HG03196 (cell line): ENCODE measurements at regions not wholly inside any gene's neighbourhood (a gene's known extent, or its start where the extent isn't known, plus 50 kb on each side); places are given as distances from the start of the nearest gene placed in this dataset.
"Not testable (repeated sequence)": the region's sequence is repeated elsewhere in the genome, so short reads cannot be mapped to it uniquely, and the experiment has no call there.

Source experiments
- ATAC-seq: cut with Tn5 transposase; IDR thresholded peaks from one replicate; pipeline ENCODE4 v1.9.1; 2021; ENCODE audit not compliant: unreplicated experiment

DNA sequence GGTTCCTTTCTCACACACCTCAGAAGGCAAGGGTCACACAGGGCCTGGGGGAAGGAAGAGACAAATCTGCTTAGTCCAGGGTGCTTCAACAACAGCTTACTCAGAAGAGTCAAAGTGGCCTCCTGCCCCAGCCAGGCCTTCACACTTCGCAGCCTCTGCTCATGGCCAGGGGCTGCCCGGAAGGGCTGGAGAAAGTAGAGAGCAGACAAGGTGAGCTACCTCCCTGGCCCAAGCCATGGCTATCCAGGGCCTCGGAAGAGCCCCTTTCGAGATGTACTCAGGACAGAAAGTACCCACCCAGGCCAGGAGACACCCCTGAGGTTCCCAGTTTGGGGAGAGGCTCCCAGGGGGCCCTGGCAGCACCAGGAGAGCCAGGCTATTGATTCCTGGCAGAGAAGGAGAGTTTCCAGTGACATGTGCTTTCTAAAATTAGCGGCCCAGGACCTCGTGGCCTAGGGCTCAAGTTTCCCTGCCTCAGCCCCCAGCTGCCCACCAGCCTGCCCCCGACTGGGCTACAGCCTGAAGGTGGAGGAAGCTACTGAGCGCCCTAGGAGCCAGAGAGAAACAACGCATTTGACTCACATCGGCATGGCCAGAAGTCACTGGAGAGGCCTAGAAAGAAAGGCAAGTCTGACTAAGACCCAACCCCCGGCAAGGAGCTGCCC, 533.2 kb downstream of the TP53TG3F start:
- ATAC-seq = not testable (repeated sequence)

DNA sequence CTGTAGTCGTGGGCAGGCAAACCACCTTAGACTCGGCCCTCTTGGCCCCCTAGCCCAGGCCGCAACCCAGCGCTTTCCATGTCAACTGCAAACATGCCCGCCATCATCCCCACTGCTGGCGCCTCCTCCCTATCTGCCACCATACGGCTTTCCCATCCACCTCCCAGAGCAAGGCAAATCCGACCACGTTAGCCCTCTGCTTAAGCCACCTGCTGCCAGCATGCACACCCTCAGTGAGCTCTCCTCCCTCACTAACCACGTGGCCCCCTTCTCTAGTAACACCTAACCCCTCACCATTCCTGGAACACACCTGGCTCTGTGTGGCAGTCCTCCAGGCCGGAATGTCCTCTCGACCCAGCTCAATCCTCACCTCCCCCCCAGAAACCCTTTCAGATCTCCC, 534.8 kb downstream of the TP53TG3F start:
- ATAC-seq = not testable (repeated sequence)

DNA sequence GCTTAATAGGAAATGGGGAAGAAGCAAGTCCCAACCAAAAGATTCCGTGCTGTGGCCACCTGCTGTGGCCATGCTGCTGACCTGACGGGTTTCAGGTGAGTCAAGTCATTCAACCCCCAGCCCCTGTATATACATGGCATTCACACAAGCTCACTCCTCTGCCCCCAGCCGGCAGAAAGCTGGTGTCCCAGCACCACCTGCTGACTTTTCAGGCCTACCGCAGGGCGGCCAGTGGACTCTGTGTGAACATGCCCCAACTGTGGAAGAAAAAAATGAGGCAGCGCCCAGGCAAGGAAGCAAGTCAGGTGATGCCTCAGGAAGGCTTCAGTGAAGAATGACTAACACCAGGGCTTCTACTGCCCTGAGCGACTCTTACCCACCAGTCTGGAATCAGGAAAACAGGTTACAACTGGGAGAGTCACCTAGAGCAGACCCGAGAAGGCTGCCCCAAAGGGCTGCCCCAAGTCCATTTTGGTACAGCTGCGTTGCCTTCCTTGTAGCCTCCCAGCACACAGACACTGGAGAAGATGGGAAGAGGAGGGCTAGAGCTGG, 536.5 kb downstream of the TP53TG3F start:
- not testable (repeated sequence) for ATAC-seq

DNA sequence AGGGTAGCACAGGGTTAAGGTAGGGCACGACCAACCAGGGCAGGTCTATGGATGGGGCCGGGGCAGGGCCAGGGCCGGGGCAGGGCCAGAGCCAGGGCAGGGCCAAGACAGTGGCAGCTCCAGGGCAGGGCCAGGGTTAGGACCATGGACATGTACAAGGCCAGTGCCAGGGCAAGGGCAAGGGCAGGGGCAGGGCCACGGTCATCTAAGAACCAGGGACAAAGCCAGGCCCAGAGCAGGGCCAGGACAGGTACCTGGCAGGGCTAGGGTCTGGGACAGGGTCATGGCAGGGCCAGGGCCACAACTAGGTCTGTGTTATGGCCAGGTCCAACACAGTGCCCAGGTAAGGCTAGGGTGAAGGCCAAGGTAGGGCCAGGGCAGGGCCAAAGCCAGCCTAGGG, 541.8 kb downstream of the TP53TG3F start:
- ATAC-seq = not testable (repeated sequence)

DNA sequence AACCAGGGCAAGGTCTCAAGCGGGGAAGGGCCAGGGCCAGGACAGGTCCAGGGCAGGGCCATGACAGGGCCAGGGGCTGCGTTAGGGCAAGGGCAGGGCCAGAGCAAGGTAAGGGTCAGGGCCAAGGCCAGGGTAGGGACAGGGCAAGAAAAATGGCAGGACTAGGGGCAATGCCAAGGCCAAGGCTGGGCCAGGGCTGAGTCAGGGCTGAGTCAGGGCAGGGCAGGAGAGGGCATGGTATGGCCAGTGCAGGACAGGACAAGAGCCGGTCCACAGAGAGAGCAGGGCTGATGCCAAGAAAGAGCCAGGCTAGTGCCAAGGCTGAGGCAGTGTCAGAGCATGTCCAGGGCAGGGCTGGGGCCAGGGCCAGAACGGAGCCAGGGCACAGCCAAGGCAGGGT, 542.5 kb downstream of the TP53TG3F start:
- ATAC-seq = not testable (repeated sequence)

DNA sequence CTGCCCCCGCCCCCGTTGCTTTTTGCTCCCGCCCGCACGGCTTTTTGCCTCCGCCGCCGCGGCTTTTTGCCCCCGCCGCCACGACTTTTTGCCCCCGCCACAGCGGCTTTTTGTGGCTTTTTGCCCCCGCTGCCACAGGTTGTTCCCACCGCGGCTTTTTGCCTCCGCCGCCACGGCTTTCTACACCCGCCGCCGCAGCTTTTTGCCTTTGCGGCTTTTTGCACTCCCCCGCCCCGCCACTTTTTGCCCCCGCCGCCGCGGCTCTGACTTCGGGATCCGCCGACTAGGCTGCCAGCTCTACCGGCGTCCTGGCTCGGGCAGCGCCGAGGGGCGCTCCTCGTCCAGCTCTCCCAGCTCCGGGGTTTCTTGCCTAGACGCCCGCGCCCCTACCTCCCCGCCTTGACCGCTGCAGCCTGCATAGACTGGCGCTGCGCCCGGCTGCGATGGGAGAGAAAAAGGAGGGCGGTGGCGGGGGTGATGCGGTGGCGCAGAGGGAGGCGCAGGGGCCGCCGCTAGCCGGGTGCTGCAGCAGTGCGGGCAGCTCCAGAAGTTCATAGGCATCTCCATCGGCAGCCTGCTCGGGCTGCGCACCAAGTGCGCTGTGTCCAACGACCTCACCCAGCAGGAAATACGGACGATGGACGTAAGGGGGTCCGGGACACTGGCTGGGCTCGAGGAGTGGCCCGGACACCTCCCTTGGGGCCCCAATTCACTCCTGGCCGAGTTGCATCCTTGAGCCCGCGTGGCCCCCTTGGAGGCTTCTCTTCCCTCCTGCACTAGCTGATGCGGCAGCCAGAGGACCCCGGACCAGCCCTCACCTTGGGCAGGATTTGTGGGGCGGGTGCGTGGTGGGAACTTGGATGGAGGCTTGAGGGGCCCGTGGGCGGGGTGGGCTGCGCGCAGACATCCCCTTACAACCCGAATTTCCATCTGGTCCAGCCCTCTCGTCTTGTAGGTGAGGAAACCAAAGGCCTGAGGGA, 555.7 kb downstream of the TP53TG3F start:
- not testable (repeated sequence) for ATAC-seq

DNA sequence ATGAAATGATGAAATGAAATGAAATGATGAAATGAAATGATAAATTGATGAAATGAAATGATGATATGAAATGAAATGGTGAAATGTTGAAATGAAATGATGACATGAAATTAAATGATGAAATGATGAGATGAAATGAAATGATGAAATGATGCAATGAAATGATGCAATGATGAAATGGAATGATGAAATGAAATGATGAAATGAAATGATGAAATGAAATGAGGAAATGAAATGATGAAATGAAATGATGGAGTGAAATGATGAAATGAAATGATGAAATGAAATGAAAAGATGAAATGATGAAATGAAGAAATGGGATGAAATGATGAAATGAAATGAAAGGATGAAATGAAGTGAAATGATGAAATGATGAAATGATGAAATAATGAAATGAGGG, 558.9 kb downstream of the TP53TG3F start:
- ATAC-seq = not testable (repeated sequence)

DNA sequence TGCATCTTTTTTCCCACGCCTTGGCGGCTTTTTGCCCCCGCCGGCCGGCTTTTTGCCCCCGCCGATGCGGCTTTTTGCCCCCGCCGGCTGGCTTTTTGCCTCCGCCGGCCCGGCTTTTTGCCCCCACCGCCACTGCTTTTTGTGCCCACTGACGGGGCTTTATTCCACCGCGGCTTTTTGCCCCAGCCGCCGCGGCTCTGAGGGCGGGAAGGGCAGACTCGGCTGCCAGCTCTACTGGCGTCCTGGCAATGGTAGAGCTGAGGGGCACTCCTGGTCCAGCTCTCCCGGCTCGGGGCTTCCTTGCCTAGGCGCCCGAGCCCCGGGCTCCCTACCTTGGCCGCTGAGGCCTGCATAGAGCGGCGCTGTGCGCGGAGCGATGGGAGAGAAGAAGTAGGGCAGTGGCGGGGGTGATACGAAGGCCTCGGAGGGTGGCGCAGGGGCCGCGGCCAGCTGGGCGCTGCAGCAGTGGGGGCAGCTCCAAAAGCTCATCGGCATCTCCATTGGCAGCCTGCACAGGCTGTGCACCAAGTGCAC, 591.4 kb downstream of the TP53TG3F start:
- no peak for ATAC-seq

DNA sequence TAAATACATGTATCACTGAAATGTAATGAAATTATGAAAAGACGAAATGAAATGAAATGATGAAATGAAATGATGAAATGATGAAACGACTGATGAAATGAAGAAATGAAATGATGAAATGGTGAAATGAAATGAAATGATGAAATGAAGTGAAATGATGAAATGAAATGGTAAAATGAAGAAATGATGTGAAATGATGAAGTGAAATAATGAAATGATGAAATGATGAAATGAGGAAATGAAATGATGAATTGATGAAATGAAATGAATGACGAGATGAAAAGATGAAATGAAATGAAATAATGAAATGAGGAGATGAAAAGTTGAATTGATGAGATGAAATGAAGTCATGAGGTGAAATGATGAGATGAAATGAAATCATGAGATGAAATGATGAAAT, 594.7 kb downstream of the TP53TG3F start:
- ATAC-seq = no peak

DNA sequence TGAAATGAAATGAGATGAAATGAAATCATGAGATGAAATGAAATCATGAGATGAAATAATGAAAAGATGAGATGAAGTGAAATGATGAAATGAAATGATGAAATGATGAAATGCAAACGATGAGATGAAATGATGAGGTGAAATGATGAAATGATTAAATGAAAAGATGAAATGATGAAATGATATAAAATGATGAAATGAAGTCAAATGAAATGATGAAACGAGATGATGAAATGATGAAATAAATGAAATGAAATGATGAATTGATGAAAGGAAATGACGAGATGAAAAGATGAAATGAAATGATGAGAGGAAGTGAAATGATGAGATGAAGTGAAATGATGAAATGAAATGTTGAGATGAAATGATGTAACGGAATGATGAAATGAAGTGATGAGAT, 595.6 kb downstream of the TP53TG3F start:
- no peak for ATAC-seq

DNA sequence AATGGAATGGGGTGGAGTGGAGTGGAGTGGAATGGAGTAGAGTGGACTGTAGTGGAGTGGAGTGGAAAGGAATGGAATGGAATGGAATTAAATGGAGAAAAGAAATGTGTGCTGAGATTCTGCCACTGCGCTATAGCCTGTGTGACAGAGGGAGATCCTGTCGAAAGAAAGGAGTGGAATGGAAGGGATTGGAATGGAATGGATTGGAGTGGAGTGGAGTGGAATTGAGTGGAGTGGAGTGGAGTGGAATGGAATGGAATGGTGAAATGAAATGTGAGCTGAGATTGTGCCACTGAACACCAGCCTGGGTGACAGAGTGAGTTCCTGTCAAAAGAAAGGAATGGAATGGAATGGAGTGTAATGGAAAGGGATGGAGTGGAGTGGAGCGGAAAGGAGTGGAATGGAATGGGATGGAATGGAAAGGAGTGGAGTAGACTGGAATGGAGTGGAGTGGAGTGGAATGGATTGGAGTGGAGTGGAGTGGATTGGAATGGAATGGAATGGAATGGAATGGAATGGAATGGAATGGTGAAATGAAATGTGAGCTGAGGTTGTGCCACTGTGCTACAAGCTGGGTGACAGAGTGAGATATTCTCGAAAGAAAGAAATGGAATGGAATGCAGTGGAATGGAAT, 603.3 kb downstream of the TP53TG3F start:
- not testable (repeated sequence) for ATAC-seq

DNA sequence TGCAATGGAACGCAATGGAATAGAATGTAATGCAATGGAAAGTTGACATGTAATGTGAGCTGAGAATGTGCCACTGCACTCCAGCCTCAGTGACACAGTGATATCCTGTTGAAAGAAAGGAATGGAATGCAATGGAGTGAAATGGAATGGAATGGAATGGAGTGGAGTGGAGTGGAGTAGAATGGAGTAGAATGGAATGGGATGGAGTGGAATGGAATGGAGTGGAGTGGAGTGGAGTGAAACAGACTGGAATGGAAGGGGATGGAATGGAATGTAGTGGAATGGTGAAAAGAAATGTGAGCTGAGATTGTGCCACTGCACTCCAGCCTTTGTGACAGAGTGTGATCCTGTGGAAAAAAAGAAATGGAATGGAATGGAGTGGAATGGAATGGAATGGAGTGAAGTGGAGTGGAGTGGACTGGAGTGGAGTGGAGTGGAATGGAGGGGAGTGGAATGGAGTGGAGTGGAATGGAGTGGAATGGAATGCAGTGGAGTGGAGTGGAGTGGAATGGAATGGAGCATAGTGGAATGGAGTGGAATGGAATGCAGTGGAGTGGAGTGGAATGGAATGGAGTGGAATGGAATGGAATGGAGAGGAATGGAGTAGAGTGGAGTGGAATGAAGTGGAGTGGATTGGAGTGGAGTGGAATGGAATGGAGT, 604.2 kb downstream of the TP53TG3F start:
- ATAC-seq = peak; percentile 48

DNA sequence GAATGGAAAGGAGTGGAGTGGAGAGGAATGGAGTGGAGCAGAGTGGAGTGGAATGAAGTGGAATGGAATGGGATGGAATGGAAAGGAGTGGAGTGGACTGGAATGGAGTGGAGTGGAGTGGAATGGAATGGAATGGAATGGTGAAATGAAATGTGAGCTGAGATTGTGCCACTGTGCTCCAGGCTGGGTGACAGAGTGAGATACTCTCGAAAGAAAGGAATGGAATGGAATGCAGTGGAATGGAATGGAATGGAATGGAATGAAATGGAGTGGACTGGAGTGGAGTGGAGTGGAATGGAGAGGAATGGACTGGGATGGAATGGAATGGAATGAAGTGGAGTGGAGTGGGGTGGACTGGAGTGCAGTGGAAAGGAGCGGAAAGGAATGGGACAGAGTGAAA, 605.2 kb downstream of the TP53TG3F start:
- not testable (repeated sequence) for ATAC-seq

DNA sequence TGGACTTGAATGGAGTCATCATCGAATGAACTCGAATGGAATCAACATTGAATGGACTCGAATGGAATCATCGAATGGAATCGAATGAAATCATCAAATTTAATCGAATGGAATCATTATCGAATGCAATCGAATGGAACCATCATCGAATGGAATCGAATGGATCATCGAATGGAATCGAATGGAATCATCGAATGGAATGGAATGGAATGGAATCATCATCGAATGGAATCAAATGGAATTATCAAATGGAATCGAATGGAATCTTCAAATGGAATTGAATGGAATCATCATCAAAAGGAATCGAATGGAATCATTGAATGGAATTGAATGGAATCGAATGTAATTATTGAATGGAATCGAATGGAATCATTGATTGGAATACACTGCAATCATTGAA, 610.3 kb downstream of the TP53TG3F start:
- ATAC-seq = not testable (repeated sequence)

DNA sequence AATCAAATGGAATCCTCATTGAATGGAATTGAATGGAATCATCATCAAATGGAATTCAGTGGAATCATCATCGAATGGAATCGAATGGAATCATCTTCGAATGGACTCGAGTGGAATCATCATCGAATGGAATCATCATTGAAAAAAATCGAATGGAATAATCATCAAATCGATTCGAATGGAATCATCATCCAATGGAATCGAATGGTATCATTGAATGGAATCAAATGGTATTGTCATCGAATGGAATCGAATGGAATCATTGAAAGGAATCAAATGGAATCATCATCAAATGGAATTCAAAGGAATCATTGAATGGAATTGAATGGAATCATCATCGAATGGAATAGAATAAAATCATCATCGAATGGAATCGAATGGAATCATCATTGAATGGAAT, 619.3 kb downstream of the TP53TG3F start:
- ATAC-seq = no peak

DNA sequence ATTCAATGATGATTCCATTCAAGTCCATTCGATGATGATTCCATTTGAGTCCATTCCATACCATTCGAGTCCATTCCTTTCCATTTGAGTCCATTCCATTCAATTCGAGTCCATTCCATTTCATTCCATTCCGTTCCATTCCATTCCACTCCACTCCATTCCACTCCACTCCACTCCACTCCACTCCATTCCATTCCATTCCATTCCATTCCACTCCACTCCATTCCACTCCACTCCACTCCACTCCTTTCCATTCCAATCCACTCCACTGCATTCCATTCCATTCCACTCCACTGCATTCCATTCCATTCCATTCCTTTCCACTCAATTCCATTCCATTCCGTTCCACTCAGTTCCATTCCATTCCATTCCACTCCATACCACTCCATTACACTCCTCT, 625.6 kb downstream of the TP53TG3F start:
- not testable (repeated sequence) for ATAC-seq

DNA sequence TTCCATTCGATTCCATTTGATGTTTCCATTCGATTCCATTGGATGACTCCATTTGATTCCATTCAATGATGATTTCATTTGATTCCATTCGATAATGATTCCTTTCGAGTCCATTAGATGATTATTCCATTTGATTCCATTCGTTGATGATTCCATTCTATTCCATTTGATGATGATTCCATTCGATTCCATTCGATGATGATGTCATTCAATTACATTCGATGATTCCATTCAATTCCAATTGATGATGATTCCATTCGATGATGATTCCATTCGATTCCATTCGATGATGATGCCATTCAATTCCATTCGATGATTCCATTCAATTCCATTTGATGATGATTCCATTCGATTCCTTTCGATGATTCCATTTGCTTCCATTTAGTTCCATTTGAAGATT, 635.6 kb downstream of the TP53TG3F start:
- ATAC-seq = not testable (repeated sequence)

DNA sequence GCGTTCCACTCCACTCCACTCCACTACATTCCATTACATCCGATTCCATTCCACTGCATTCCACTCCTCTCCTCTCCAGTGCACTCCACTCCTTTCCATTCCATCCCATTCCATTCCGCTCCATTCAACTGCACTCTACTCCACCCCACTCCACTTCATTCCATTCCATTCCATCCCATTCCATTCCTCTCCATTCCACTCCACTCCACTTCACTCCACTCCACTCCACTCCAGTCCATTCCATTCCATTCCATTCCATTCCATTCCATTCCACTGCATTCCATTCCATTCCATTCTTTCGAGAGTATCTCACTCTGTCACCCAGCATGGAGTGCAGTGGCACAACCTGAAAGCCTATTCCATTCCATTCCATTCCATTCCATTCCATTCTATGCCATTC, 637.5 kb downstream of the TP53TG3F start:
- ATAC-seq = not testable (repeated sequence)

DNA sequence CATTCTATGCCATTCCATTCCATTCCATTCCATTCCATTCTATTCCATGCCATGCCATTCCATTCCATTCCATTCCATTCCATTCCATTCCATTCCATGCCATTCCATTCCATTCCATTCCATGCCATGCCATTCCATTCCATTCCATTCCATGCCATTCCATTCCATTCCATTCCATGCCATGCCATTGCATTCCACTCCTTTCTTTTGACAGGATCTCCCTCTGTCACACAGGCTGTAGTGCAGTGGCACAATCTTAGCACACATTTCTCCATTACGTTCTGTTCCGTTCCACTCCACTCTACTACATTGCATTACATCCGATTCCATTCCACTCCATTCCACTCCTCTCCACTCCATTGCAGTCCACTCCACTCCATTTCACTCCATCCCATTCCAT, 637.9 kb downstream of the TP53TG3F start:
- ATAC-seq = not testable (repeated sequence)

DNA sequence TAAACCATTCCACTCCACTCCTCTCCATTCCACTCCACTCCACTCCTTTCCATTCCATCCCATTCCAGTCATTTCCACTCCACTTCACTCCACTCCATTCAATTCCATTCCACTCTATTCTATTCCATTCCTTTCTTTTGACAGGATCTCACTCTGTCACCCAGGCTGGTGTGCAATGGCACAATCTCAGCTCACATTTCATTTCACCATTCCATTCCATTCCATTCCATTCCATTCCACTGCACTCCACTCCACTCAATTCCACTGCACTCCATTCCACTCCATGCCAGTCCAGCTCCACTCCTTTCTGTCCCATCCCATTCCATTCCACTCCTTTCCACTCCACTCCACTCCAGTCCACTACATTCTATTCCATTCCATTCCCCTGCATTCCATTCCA, 638.6 kb downstream of the TP53TG3F start:
- not testable (repeated sequence) for ATAC-seq
